ENCODE measurements at regions not wholly inside any gene's neighbourhood (a gene's known extent, or its start where the extent isn't known, plus 50 kb on each side); places are given as distances from the start of the nearest gene placed in this dataset.

- Histone ChIP-seq H3K4me1 (ENCODE audit: low read length) (no peaks in the 10 kb centered on the region), H3K27me3 (replicated peaks; ENCODE audit: insufficient read depth, low read length) (peaks cover 20% of the 10 kb centered on the region; the same call in 1 of the 2 replicates), H3K27ac (ENCODE audit: low read length) (no peak overlapping the region), H3K9ac (ENCODE audit: low read length) (no peak overlapping the region), H3K79me2 (ENCODE audit: low read length) (no peaks in the 10 kb centered on the region), H3F3A (ENCODE audit: insufficient read depth, low read length) (no peaks in the 10 kb centered on the region), H3K36me3 (replicated peaks; ENCODE audit: insufficient read depth, low read length) (no peaks in the 10 kb centered on the region), H3K4me2 (ENCODE audit: low read depth, low read length) (no peak overlapping the region), H3K9me3 (replicated peaks; ENCODE audit: insufficient read depth, low read length) (no peaks in the 10 kb centered on the region), H4K20me1 (ENCODE audit: insufficient read depth, low read length) (no peaks in the 10 kb centered on the region; the same call in 1 of the 2 replicates), H3K9me2 (replicated peaks; ENCODE audit: insufficient read depth, low read length) (no peaks in the 10 kb centered on the region), H3K4me3 (ENCODE audit: low read length) (no peak overlapping the region), H2AFZ (ENCODE audit: low read length) (no peak overlapping the region)
- TF ChIP-seq EZH2phosphoT487 (IDR thresholded peaks at IDR 0.05; ENCODE audit: low read length) (no peak), EZH2 (optimal IDR thresholded peaks at IDR 0.05; ENCODE audit: low read depth, low read length) (no peak)
- TF ChIP-seq, protein P1, sequence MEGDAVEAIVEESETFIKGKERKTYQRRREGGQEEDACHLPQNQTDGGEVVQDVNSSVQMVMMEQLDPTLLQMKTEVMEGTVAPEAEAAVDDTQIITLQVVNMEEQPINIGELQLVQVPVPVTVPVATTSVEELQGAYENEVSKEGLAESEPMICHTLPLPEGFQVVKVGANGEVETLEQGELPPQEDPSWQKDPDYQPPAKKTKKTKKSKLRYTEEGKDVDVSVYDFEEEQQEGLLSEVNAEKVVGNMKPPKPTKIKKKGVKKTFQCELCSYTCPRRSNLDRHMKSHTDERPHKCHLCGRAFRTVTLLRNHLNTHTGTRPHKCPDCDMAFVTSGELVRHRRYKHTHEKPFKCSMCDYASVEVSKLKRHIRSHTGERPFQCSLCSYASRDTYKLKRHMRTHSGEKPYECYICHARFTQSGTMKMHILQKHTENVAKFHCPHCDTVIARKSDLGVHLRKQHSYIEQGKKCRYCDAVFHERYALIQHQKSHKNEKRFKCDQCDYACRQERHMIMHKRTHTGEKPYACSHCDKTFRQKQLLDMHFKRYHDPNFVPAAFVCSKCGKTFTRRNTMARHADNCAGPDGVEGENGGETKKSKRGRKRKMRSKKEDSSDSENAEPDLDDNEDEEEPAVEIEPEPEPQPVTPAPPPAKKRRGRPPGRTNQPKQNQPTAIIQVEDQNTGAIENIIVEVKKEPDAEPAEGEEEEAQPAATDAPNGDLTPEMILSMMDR (IDR thresholded peaks at IDR 0.05; ENCODE audit: low read length) = no peak
- DNase-seq = no peak
These were observed 349.9 kb upstream of the ZNF507 start for GRCh38 chr19:31995546-31995945.

DNA sequence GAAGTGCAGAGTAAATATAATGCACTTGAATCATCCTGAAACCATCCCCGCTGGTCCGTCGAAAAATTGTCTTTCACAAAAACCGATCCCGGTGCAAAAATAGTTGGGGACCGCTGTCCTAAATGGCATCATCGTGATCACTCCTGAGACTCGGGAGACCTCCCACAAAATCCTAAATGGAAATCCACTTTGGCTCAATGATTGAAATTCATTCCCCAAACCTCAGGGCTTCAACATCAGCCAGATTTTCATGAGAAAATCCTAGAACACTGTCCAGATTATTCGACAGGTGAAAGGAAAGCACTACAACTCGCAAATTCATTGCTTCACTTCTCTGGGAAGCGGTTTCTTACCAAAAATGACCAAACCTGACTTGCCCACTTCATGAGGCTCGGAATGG lies 335.3 kb upstream of the ZNF507 start:
- Histone ChIP-seq H3K79me2 (ENCODE audit: low read length) (no peaks in the 10 kb centered on the region), H3K9me3 (replicated peaks; ENCODE audit: insufficient read depth, low read length) (no peaks in the 10 kb centered on the region), H4K20me1 (ENCODE audit: insufficient read depth, low read length) (no peaks in the 10 kb centered on the region), H3K4me2 (ENCODE audit: low read depth, low read length) (no peak overlapping the region), H3K36me3 (replicated peaks; ENCODE audit: insufficient read depth, low read length) (no peaks in the 10 kb centered on the region), H3K9me2 (replicated peaks; ENCODE audit: insufficient read depth, low read length) (no peaks in the 10 kb centered on the region), H3K9ac (ENCODE audit: low read length) (no peak overlapping the region), H2AFZ (ENCODE audit: low read length) (no peak overlapping the region), H3K27ac (ENCODE audit: low read length) (no peak overlapping the region), H3F3A (ENCODE audit: insufficient read depth, low read length) (no peaks in the 10 kb centered on the region), H3K4me3 (ENCODE audit: low read length) (no peak overlapping the region), H3K27me3 (replicated peaks; ENCODE audit: insufficient read depth, low read length) (peaks cover 63% of the 10 kb centered on the region), H3K4me1 (ENCODE audit: low read length) (no peaks in the 10 kb centered on the region)
- DNase-seq = no peak
- TF ChIP-seq, protein P1 (IDR thresholded peaks at IDR 0.05; ENCODE audit: low read length) = no peak
- TF ChIP-seq EZH2 (optimal IDR thresholded peaks at IDR 0.05; ENCODE audit: low read depth, low read length) (no peak), EZH2phosphoT487 (IDR thresholded peaks at IDR 0.05; ENCODE audit: low read length) (no peak)

- Histone ChIP-seq H3K9ac (ENCODE audit: low read length) (no peak overlapping the region), H3K4me3 (ENCODE audit: low read length) (no peak overlapping the region), H3K27me3 (replicated peaks; ENCODE audit: insufficient read depth, low read length) (peaks cover 59% of the 10 kb centered on the region), H3K36me3 (replicated peaks; ENCODE audit: insufficient read depth, low read length) (no peaks in the 10 kb centered on the region), H3K79me2 (ENCODE audit: low read length) (no peaks in the 10 kb centered on the region), H3K4me1 (ENCODE audit: low read length) (no peaks in the 10 kb centered on the region), H3K9me3 (replicated peaks; ENCODE audit: insufficient read depth, low read length) (no peaks in the 10 kb centered on the region), H4K20me1 (ENCODE audit: insufficient read depth, low read length) (no peaks in the 10 kb centered on the region), H3F3A (ENCODE audit: insufficient read depth, low read length) (no peaks in the 10 kb centered on the region), H3K27ac (ENCODE audit: low read length) (no peak overlapping the region), H3K9me2 (replicated peaks; ENCODE audit: insufficient read depth, low read length) (no peaks in the 10 kb centered on the region), H2AFZ (ENCODE audit: low read length) (no peak overlapping the region), H3K4me2 (ENCODE audit: low read depth, low read length) (no peak overlapping the region)
- no peak for DNase-seq
- TF ChIP-seq, protein P1 (IDR thresholded peaks at IDR 0.05; ENCODE audit: low read length) = no peak
- TF ChIP-seq EZH2phosphoT487 (IDR thresholded peaks at IDR 0.05; ENCODE audit: low read length) (no peak), EZH2 (optimal IDR thresholded peaks at IDR 0.05; ENCODE audit: low read depth, low read length) (no peak)
These were observed 333.2 kb upstream of the ZNF507 start for GRCh38 chr19:32012206-32012605.

Data from MM.1S (cell line).